Jurkat, Clone E6-1 (cell line): ENCODE measurements at regions not wholly inside any gene's neighbourhood (a gene's known extent, or its start where the extent isn't known, plus 50 kb on each side); places are given as distances from the start of the nearest gene placed in this dataset.

ENCODE experiments used
- DNase-seq: peaks from one replicate; pipeline ENCODE4 v3.0.0-alpha.2; 2011; ENCODE audit warnings: low read depth, low spot score
- H3K4me3 ChIP-seq: 2 replicates; pipeline ENCODE4 v1.5.1; 2011; ENCODE audit warnings: mild to moderate bottlenecking, low read length, control low read depth, moderate library complexity

DNA sequence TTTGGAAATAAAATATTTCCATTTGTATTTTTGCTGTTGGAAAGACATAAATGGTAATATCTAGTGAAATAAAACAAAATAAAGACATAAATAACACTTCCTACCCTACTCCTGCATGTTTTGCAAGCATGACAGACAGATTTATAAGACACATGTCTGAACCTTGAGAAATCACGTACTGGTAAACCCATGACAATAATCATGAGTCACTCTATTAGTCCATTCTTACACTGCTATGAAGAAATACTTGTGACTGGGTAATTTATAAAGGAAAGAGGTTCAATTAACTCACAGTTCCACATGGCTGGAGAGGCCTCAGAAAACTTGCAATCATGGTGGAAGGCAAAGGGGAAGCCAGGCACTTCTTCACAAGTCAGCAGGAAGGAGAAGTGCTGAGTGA is 942.2 kb downstream of the REEP3 start:
- DNase-seq, result no peak
- H3K4me3 ChIP-seq, result no peak overlapping the region

DNA sequence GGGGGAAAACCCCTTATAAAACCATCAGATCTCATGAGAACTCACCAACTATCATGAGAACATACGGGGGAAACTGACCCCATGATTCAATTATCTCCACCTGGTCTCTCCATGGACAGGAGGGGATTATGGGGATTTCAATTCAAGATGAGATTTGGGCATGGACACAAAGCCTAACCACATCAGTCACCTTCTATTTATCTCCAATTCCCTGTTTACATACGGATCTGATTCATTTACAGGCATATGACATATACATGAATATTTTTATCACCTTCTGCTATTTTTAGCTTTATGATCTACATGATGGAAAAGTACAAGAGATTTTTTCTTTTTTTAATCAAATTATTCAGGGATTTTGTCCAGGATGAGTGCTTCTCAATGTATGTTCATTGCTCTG is 944.5 kb downstream of the REEP3 start:
- DNase-seq, result no peak
- no peak overlapping the region for H3K4me3 ChIP-seq

DNA sequence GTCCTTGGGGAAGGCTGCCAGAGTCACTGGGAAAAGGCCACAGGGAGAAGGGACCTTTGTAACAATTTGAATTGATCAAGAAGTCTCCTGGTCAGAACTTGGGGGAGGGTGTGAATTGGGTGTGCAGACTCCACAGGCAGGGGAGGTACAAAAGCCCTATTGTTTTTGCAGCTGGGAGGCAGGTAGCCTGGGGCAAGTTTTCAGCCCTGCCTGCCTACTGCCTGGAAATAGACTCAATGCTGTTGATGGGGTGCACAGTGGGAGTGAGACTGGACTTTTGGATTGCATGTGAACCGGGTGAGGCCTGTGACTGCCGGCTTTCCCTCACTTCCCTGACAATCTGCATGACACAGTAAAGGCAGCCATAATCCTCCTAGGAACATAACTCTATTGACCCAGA is 947.0 kb downstream of the REEP3 start:
- H3K4me3 ChIP-seq, result no peak overlapping the region
- no peak for DNase-seq

DNA sequence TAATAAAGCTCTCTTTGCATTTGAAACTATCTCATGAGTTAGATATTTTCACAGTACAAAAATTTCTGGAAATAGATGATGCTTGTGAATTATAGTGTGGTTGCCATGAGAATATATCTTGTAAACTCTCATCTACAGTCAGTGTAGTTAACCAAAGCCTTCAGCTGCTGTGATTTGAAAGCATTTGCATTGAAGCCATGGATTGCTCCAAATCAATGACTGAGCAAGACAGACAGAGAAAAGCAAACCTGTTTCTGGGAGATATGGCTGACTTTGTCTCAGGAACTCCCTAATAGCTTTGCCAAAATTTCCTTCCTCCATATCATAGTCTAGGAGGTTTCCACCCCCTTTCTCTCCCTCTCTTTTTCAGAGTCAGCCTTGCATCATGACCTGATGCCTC is 955.3 kb downstream of the REEP3 start:
- DNase-seq, result no peak
- H3K4me3 ChIP-seq, result no peak overlapping the region

DNA sequence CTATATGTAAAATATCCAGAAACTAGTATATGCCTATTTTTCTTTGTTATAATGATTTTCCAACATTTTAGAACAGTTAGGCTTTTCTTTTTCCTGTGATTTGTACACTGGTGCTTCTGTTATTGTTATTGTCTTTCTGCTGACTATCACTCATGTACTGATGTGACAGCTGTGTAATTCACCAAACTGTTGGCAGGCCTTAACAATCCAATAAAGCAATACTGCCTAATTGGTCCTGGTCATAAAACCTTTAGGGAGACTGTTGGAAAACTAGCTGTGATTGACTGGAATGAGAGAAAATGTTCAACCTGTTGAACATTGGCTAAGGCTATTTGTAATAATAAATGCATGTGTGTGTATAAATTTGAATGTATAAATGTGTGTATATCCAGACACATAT is 956.6 kb downstream of the REEP3 start:
- DNase-seq, result no peak
- H3K4me3 ChIP-seq, result no peak overlapping the region

DNA sequence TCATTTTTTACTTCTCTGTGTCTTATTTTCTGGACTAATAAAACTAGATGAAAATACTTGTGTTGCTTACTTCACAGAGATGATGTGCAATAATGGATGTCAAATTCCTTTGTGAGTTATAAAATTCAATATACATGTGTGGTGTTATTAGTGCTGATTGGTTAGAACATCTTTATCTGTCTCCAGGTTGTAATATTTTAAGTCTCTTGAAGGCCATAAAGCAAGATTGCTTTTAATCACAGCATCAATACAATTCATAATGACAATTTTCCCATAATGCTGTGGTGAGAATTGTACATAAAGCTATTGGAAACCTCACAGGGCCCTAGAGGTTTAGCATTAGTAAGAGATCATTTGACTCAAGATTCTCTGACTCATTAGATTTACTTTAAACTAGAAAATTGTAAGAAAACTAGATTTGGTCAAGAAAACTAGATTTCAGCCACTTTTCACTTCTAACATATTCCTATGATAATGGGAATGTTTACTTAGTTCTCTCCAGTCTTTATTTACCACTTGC is 963.7 kb downstream of the REEP3 start:
- no peak overlapping the region for H3K4me3 ChIP-seq
- DNase-seq, result no peak

DNA sequence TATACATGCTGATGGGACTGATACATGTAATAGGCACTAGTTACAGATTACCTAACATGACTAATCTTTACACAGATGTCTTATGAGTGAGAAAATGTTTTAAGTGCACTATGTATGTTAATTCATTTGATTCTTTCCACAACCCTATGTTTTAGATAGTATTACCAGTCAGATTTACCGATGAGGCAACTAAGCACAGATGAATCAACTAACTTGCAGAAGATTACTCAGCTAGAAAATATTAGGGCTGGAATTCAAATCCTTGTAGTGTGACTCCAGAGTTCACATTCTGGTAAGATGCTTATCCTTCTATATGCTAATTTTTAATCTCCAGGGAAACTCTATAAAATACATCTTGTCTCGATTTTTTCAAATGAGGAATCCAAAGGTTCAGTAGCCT is 964.9 kb downstream of the REEP3 start:
- no peak for DNase-seq

DNA sequence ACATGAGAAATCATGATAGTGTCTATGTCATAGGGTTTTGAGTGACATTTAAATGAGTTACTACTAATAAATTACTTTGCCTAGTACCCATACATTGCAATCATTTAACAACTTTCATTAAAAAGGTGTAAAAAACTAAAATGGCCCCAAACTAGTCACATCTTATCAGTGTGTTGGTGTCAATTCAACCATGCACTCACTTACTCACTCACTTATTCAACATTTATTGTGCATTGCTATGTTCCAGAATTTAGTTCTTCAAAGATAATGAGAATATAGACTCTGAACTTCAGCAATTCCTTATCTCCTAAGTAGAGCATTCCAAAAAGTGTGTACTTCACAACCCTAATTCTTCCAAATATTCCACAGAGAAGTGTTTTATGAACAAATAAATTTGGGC is 965.7 kb downstream of the REEP3 start:
- DNase-seq, result no peak
- no peak overlapping the region for H3K4me3 ChIP-seq

More for the DNA sequence above, 964.9 kb downstream of the REEP3 start:
- H3K4me3 ChIP-seq, result no peak overlapping the region

DNA sequence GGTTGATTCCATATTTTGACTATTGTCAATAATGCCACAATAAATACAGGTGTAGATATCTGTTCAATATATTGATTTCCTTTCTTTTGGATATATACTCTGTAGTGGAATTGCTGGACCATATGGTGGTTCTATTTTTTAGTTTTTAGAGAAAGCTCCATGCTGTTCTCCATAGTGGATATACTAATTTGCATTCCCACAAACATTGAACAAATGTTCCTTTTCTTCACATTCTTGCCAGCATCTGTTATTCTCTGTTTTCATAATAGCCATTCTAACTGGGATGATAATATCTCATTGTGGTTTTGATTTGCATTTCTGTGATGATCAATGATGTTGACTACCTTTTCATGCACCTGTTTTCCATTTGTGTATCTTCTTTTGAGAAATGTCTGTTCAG is 973.7 kb downstream of the REEP3 start:
- H3K4me3 ChIP-seq, result no peak overlapping the region
- no peak for DNase-seq

DNA sequence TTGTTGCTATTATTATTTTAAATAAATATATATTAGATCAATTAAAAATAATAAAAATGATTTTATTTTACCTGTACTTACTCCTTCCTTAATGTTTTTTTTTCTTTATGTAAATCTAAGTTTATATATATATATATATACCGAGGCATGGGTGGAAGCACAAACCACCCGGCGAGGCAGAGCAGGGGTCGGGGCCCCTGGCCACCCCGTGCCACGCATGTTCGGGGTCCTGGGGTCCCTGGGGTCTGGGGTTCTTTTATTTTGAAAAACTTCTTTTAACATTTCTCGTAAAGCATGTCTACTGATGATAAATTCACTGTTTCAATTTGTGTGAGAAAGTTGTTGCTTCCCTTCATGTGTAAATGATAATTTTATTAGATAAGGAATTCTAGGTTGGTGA is 976.1 kb downstream of the REEP3 start:
- H3K4me3 ChIP-seq, result no peak overlapping the region
- DNase-seq, result no peak

DNA sequence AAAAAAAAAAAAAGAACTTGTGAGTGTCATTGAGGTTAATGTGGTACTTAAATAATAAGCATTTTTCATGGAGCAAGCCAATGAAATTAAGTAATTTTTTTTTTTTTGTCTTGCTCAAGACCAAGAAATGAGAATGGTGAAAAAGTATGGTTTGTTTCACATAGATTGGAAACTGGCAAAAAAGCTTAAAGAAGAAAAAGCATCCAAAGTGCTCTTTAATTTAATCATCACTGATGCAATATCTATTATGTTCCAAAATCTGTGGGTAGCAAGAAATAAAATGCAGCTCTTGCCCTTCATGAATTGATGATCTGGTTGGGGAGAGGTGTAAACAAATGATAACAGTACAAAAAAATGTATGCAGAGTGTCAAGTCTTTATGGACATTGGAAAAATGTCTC is 980.6 kb downstream of the REEP3 start:
- no peak for DNase-seq
- H3K4me3 ChIP-seq, result no peak overlapping the region

DNA sequence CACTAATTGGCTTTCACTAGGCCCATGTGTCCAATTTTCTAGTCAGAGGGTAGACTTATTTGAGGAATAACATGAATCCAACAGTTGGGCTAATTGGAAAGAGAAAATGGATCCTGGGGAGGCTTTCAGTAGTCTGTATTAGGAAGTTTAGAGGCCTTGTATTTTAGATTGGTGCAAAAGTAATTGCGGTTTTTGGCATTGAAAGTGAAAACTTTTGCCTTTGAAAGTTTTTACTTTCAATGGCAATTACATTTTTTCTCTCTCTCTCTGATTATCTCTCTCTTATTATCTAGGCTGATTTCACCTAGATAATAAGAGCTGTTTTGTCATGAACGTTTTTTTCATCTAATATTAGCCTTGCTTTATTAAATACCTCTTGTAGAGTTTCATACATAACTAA is 981.7 kb downstream of the REEP3 start:
- no peak for DNase-seq
- H3K4me3 ChIP-seq, result no peak overlapping the region

DNA sequence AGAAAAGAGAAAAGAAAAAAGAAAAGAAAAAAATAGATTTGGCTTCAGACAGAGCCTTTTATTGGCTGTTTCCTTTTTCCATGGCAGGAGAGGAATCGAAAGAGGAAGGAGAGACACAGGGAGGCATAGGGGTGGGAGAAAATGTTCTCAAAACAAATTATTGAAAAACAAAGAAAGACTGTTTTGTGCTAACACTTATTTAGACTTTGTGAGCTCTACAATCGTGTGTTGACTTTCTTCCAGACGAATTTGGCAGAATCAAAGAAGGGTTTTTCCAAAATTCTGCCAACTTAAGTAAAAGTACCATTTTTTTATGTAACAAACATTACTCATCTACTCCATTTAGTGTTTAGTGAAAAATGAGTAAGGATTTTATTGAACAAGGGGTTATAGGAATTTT is 982.2 kb downstream of the REEP3 start:
- DNase-seq, result no peak
- H3K4me3 ChIP-seq, result no peak overlapping the region

DNA sequence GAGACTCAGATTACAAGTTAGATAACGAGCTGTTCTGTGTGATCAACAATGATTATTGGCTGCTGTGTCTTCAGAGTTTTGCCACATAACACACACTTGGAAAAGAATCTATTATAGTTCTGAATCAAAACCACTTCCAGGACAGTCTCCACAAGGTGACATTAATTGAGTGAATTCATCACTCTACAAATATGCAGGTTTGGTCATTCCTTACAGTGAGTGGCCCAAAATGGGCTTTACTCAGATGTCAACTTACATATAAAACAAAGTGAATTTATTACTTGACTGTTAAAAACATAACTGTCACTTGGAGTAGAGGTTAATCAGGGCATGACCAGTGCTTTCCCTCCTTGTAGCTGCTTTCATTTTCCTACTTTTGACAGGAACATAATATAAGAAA is 984.3 kb downstream of the REEP3 start:
- no peak overlapping the region for H3K4me3 ChIP-seq
- DNase-seq, result no peak

DNA sequence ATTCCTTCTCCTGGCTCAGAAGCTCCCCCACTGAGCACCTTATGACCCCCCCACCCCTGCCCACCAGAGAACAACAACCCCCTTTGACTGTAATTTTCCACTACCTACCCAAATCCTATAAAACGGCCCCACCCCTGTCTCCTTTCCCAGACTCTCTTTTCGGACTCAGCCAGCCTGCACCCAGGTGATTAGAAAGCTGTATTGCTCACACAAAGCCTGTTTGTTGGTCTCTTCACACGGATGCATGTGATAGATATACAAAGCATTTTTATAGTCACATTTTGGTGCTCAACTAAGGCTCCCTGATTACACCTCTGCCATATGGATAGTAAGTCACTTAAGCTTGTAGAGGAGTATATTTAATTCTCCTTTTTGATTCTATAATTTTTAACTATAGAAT is 985.8 kb downstream of the REEP3 start:
- no peak overlapping the region for H3K4me3 ChIP-seq
- no peak for DNase-seq

DNA sequence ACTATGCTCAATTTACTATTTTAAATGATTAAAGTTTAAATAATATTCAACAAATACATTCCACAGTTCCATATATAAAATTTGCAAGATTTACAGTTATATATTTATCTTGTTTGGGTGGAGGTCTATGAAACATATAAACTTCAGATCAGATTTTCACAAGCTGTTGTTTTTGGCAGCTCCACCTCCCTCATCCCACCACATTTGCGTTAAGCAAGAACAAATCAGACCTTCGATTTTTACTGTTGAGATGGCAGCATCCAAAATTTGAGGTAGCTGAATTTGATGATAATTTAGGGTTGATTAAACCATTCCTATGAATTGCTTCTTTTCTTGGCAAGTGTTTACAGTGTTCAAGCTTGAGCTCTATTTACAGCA is 986.4 kb downstream of the REEP3 start:
- H3K4me3 ChIP-seq, result no peak overlapping the region
- DNase-seq, result no peak

DNA sequence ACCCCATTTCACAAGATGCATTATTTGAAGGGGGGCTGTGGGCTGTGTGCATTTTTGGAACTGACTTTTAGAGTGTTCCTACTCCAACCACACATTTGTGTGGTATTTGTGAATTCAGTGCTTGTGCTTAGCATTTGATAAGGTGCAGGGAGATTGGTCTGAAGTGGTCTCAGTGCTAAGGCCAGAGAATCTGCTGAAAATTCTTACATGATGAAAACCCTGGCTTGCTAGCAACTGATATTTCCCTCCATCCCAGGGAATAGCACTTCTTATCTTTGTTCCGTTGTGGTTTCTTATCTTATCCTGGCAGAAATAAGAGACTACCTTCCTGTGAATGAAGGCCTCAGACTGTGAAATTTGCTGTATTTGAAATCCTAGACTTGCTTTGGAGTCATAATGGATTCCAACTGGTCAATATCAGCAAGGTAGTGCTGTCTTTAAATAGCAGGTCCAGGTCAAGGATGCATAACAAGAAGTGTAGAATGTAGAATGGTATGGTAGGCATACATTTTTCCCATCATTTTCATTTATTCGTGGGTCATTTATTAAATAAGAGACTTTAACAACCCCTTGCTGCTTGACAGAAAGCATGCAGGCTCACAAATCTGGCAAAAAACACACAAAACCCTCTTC is 986.9 kb downstream of the REEP3 start:
- peak; percentile 8 for DNase-seq
- H3K4me3 ChIP-seq, result no peak overlapping the region

DNA sequence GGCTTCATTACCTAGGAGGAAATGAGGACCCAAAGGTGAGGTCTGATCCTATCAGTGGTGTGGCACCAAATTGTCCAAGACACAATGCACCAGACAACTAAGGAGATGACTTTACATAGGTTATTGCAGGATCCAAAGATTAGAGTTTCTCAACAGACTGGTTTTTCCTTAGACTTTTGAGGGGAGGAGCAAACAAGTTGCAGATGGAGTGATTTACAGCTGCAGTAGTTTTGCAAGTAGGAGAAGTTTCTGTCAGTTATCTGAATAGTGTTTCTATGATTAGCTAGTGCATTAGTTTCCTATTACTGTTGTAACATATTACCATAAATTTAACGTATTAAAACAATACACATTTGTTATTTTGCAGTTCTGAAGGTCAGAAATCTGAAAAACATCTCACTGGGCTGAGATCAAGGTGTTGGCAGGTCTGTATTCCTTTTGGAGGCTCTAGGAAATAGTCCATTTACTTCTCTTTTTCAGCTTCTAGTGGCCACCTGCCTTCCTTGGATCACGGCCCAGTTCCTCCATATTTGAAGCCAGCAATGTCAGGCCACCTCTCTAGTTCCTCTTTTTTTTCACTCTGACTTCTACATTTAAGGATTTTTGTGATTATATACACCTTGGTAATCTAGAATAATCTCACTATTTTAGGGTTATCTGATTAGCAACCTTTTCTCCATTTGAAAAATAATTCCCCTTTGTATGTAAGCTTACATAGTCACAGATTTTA is 994.9 kb downstream of the REEP3 start:
- no peak overlapping the region for H3K4me3 ChIP-seq
- no peak for DNase-seq

DNA sequence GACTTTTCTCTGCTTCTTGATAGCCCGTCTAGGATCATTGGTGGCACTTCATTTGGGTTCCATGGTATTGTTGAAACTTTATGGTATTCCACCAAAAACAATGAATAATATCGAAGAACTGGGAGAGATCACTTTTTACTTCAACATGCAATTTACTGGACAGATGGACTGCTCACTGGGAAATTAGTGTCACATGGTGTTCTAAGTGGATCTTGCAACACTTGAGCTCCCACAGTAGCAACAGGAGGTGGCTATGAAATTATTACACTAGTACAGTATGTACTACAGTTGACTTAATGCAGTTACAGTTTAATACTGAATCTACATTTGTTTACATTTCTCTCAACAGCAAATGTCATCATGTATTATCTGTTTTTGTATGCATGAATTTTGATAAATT is 997.3 kb downstream of the REEP3 start:
- DNase-seq, result no peak
- no peak overlapping the region for H3K4me3 ChIP-seq

DNA sequence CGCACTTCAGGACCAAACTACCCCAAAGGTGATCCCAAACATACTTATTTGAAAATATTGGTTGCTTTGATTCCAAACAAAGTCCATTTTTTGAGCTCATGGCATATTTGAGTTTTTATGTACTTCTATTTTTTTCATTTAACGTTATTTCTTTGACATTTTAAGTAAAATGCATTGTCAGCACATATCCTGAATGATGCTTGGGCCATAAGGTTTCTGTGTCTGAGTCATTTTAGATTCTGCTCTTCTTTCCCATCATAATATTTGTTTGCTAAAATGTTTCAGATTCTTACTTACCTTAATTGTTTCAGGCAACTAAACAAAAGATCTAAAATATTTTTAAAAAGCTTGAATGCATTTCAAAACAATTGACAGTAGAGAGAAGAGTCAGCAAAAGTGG is 998.2 kb downstream of the REEP3 start:
- H3K4me3 ChIP-seq, result no peak overlapping the region
- DNase-seq, result no peak

DNA sequence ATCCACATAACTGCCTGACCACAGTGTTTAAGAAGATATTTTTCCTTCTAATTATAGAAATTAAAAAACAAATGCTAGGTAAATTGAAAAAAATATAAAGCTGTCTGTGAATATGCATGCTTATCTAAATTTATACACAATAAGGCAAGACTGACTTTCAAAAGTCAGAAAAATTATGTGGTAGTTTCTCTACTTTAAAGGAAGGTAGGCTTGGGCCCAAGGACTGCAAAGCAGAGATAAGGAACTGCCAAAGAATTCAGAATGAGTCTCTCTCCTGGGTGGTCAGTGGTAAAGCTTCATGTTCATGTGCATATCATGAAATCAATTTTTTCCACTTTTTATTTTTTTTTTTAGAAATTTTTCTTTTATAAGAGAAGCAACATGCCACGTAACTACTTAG is 998.6 kb downstream of the REEP3 start:
- H3K4me3 ChIP-seq, result no peak overlapping the region
- DNase-seq, result no peak
